ENCODE measurements at regions not wholly inside any gene's neighbourhood (a gene's known extent, or its start where the extent isn't known, plus 50 kb on each side); places are given as distances from the start of the nearest gene placed in this dataset.

GRCh38 chr16:17949141-17949981 lies 387.2 kb downstream of the NPIPA8 start:
- no peak for FAIRE-seq
- TF ChIP-seq POLR2A (IDR thresholded peaks at IDR 0.05; ENCODE audit: low read depth, low read length): no peak
- DNase-seq (ENCODE audit: insufficient read length, low spot score): no peak

- TF ChIP-seq POLR2A (IDR thresholded peaks at IDR 0.05; ENCODE audit: low read depth, low read length): no peak
- no peak for FAIRE-seq
- DNase-seq (ENCODE audit: insufficient read length, low spot score): no peak
Observed at GRCh38 chr16:17947637-17948036, 388.9 kb downstream of the NPIPA8 start.

- no peak for TF ChIP-seq POLR2A (IDR thresholded peaks at IDR 0.05; ENCODE audit: low read depth, low read length)
- FAIRE-seq (no peak), DNase-seq (ENCODE audit: insufficient read length, low spot score) (no peak)
Observed at GRCh38 chr16:17947165-17947564, 389.4 kb downstream of the NPIPA8 start.

GRCh38 chr16:17945080-17945601 lies 391.4 kb downstream of the NPIPA8 start:
- DNase-seq (ENCODE audit: insufficient read length, low spot score) (no peak), FAIRE-seq (no peak)
- no peak for TF ChIP-seq POLR2A (IDR thresholded peaks at IDR 0.05; ENCODE audit: low read depth, low read length)

GRCh38 chr16:17944345-17944744 lies 392.2 kb downstream of the NPIPA8 start:
- TF ChIP-seq POLR2A (IDR thresholded peaks at IDR 0.05; ENCODE audit: low read depth, low read length): no peak
- FAIRE-seq (no peak), DNase-seq (ENCODE audit: insufficient read length, low spot score) (no peak)

GRCh38 chr16:17942067-17942466 lies 394.5 kb downstream of the NPIPA8 start:
- no peak for FAIRE-seq

GRCh38 chr16:17940584-17941364 lies 395.8 kb downstream of the NPIPA8 start:
- no peak for TF ChIP-seq POLR2A (IDR thresholded peaks at IDR 0.05; ENCODE audit: low read depth, low read length)
- DNase-seq (ENCODE audit: insufficient read length, low spot score): no peak
- no peak for FAIRE-seq

More at GRCh38 chr16:17942067-17942466, 394.5 kb downstream of the NPIPA8 start:
- no peak for TF ChIP-seq POLR2A (IDR thresholded peaks at IDR 0.05; ENCODE audit: low read depth, low read length)
- DNase-seq (ENCODE audit: insufficient read length, low spot score): no peak

- FAIRE-seq (no peak), DNase-seq (ENCODE audit: insufficient read length, low spot score) (no peak)
- no peak for TF ChIP-seq POLR2A (IDR thresholded peaks at IDR 0.05; ENCODE audit: low read depth, low read length)
Observed at GRCh38 chr16:17939723-17940122, 396.8 kb downstream of the NPIPA8 start.

- no peak for TF ChIP-seq POLR2A (IDR thresholded peaks at IDR 0.05; ENCODE audit: low read depth, low read length)
- no peak for DNase-seq (ENCODE audit: insufficient read length, low spot score)
- FAIRE-seq: no peak
Observed at GRCh38 chr16:17939122-17939536, 397.4 kb downstream of the NPIPA8 start.

- FAIRE-seq (no peak), DNase-seq (ENCODE audit: insufficient read length, low spot score) (no peak)
- TF ChIP-seq POLR2A (IDR thresholded peaks at IDR 0.05; ENCODE audit: low read depth, low read length): no peak
Observed at GRCh38 chr16:17938546-17938945, 398.0 kb downstream of the NPIPA8 start.

- FAIRE-seq (no peak), DNase-seq (ENCODE audit: insufficient read length, low spot score) (no peak)
- TF ChIP-seq POLR2A (IDR thresholded peaks at IDR 0.05; ENCODE audit: low read depth, low read length): no peak
Observed at GRCh38 chr16:17936766-17937402, 399.7 kb downstream of the NPIPA8 start.

- FAIRE-seq (no peak), DNase-seq (ENCODE audit: insufficient read length, low spot score) (no peak)
- TF ChIP-seq POLR2A (IDR thresholded peaks at IDR 0.05; ENCODE audit: low read depth, low read length): no peak
Observed at GRCh38 chr16:17930280-17930679, 406.3 kb downstream of the NPIPA8 start.

- no peak for TF ChIP-seq POLR2A (IDR thresholded peaks at IDR 0.05; ENCODE audit: low read depth, low read length)
- no peak for DNase-seq (ENCODE audit: insufficient read length, low spot score)
- FAIRE-seq: no peak
Observed at GRCh38 chr16:17926866-17927399, 409.6 kb downstream of the NPIPA8 start.

GRCh38 chr16:17926461-17926860 lies 410.1 kb downstream of the NPIPA8 start:
- FAIRE-seq (no peak), DNase-seq (ENCODE audit: insufficient read length, low spot score) (no peak)
- TF ChIP-seq POLR2A (IDR thresholded peaks at IDR 0.05; ENCODE audit: low read depth, low read length): no peak

Data from H54 (cell line).